HG03354 (cell line): ENCODE measurements at regions not wholly inside any gene's neighbourhood (a gene's known extent, or its start where the extent isn't known, plus 50 kb on each side); places are given as distances from the start of the nearest gene placed in this dataset.

Experiments used
- ATAC-seq: cut with Tn5 transposase; IDR thresholded peaks from one replicate; pipeline ENCODE4 v1.9.1; 2021; ENCODE audit warnings: mild to moderate bottlenecking; ENCODE audit not compliant: unreplicated experiment, poor library complexity, severe bottlenecking

DNA sequence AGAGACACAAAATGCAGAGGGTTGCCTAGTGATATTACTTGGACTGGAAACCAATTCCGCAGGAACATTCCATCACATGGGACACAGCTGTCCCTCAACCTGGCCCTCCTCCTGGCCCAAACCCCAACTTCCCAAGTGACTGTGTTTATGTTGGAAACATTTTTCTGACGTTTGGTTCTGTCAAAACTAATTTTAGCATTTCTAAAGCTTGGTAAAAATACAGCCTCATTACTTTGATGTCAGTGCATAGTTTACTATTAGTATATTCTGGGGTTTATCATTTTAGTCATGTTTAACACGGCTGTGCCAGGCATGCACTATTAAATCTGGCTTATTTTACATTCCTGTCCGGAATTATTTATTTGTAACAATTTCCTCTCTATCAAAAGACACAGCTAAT is 69.9 kb downstream of the GLI2 start:
- ATAC-seq = no peak

DNA sequence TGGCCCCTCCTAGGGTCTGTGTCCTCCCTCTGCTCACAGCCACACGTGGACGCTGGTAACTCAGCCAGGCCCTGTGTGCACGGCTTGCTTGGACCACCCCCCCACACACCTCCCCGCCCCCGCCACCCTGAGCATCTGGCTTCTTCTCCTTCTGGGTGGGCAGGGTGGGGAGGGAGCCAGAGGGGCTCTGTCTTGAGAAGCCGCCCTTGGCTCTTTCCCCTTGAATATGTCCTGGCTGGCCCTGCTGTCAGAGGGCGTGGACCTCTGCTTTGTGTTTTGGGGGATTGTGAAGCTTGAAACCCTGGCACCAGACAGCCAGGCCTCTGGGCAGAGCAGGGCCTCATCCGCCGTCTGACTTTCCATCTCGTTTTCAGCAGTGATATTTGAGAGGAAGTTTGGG is 72.1 kb downstream of the GLI2 start:
- ATAC-seq = no peak

DNA sequence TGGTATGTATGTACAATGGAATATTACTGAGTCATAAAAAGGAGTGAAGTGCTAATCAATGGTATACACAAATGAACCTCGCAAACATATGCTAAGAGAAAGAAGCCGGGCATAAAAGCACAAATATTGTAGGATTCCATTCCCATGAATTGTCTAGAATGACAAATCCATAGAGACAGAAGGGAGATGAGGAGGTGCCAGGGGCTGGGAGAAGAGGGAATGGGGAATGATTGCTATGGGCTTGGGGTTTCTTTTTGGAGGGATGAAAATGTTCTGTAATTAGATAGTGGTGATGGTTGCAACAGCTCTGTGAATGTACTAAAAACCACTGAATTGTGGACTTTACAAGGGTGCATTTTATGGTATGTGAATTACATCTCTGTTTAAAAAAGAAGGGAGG is 73.5 kb downstream of the GLI2 start:
- ATAC-seq = no peak

DNA sequence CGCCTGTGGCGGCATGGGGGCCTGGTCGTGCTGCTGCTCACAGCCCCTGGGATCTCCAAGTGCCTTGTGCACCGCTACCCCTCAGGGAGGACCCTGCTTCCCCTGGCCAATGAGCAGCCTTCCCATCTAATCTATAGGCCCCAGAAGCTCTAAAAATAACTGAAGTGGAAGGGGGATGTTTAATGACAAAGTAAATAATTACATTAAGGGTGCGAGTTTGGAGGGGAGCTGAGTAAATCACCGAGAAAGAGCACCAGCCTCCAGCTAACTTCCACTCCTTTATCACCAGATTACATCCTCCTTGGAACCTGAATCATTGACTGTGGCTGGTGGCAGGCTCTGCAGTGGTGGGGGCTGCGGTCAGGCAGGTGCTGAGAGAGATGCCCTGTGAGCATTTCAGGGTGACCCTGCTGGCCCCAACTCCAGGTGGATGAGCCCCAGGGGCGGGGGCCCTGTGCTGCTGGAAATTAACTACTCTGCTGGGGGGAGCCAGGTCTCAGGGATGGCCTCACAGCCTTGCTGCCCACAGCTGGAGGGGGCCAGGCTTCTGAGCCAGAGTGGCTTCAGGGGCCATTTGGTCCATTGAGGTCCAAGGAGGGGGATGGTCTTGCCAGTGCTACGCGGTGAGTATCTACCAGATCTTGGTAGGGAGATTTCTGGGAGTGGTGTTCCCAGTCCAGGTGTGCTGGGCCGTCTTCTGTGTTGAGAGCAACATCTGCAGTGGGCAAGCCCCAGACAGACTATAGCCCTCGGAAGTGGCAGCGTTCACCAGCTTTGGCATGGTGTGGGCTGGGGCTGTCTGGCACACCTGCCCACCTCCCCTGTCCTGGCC is 74.2 kb downstream of the GLI2 start:
- no peak for ATAC-seq

DNA sequence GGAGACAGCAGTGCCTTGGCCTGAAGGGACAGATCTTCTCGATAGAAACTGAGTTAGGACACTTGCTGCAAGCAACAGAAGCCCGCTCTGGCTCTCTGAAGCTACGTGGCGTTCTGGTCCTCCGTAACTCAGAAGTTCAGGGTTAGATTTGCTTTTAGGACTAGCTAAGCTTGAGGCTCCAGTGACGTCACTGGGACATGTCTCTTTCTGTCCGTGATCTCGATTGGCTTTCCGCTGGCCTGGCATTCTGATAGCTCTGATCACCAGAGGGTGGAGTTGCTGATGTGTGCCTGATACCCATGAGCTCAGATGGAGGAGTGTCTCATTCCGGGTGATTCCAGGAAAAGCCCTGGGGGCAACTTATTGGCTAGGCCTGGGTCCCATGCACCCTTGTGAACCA is 75.0 kb downstream of the GLI2 start:
- ATAC-seq = no peak

DNA sequence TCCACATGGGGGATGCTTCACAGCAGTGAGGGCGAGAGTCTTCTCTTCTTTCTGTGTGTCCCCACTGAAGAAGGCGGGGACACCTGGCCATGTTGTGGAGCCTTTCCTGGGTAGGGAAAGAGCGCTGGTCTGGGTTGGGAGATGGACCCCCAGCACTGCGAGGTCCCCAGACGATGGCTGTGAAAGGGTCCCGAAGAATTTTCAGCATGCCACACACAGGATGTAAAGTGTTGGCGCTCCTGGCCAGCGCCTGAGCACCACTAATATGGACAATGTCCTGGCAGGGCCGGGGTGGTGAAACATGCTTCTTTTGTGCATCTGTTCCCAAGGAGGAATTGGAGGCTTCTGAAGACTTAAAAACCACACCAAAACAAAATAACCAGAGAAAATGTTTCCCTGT is 77.2 kb downstream of the GLI2 start:
- ATAC-seq = no peak

DNA sequence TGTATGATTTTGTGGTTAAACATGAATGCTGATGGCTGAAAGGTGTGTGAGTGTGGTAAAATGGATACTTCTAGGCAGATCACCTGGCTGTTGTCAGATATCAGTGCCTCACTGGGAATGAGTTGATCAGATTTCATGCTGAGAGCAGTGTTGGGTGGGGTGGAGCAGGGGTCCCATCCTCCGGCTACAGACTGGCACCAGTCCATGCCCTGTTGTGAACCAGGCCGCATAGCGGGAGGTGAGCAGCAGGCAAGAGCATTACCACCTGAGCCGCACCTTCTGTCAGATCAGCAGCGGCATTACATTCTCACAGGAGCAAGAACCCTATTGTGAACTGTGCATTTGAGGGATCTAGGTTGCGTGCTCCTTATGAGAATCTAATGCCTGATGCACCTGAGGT is 78.7 kb downstream of the GLI2 start:
- ATAC-seq = no peak

DNA sequence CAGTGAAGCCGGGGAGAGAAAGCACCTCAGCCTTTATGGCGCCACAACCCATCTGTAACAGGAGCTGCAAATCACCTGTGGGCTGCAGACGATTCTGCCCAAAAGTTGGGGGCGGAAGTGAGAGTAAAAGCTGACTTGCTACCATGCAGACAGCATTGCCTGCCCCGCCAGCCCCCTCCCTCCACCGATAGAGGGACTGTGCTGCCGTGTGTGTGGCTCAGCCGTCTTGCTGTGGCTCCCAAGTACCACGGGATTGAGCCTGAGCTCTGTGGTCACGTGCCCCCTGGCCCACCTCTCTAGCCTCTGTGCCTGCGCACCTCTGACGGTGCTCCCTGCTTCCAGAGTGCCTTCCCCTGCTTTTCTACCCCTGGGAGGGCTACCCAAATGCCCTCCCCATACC is 79.6 kb downstream of the GLI2 start:
- ATAC-seq = no peak

DNA sequence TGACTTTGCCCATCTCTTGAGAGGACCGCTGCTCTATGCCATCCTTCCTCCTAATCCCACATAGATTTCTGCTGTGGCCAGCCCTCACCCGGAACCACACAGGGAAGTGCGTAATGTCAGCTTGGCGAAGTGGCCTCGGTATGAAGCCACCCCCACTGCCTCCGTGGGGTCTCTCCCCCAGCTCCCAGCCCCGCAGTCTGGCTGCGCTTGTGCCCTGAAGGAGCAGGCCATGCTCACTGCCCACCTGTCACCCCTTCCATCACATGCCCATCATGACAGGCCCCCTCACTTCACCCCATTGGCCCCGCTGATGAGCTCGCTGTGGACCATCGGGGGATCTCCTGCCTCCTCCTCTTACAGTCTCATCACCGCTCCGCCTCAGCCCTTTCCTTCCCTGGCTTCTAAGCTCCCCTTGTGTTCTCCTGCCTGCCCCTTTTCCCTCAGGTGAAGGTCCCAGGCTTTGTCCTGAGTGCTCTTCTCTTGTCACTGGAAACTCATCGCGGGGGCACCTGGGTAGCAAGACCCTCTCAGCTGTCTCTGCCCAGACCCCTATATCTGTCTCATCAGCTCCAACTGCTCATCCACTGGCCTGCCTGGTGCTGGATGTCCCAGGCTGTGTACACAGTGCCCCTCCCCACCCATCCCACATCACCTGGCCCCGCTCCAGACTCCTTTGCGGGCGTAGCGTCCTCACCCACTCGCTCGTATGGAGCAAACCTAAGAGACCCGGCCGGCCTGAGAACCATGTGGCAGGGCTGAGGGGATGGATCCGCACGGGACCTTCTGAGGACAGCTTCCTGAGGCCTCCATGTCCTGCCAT is 81.7 kb downstream of the GLI2 start:
- no peak for ATAC-seq

DNA sequence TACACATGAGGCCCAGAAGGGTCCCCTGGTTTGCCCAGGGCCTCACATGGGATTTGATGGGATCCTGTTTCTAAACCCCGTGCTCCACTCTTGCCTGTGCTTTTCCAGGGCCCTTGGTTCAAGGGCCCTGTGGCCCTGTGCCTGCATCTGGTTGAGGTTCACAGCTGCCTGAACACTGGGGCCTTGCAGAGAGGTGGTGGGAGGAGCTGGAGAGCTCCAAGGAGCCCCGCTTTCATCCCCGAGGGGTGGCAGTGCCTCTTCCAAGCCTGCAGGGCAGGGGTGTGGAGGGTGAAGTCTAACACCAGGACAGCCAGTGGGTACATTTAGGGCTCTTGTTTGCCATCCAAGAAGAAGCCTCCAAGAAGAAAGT is 82.3 kb downstream of the GLI2 start:
- no peak for ATAC-seq

DNA sequence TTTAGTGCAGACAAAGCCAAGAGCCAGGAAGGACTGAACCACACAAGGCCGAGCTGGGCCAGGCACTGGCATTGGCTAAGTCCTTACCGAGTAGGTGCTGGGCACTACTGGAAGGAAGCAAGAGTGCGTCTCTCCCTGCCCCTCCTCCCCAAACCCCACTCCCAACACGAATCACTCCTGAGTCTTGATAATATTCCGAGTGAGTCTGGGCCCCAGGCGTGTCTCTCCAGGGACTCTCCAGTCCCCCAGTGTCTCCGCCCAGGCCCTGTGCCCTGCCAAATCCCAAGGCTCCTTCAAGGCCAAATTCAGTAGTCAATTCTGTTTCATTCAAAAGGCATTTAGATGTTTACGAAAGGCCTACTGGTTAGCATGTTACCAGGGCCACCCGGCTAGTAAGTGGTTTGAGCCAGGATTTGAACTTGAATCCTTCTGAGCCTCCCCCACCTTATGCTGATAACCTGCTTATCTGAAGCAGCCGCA is 82.8 kb downstream of the GLI2 start:
- no peak for ATAC-seq

DNA sequence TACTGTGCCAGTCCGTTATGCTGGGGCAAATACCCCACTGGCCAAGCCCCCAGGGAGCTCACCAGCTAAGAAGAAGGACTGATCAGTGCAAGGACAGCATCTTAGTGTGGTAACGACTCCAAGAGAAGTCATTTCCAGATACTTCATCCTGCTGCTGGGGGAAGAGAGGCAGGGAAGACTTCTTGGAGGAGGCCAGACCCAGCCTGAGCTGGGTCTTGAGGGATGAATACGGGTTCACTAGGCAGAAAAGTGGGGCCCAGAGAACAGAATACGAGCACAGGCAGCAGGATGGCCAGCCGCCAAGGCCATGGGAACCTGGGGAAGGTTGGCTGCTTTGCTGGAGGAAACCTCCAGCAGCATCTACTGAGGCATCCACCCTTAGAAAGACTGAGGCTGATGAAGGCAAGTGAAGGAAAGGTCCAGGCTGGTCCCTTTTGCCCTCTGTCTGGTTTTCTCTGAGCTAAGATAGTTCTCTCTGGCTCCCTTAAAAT is 84.1 kb downstream of the GLI2 start:
- no peak for ATAC-seq

DNA sequence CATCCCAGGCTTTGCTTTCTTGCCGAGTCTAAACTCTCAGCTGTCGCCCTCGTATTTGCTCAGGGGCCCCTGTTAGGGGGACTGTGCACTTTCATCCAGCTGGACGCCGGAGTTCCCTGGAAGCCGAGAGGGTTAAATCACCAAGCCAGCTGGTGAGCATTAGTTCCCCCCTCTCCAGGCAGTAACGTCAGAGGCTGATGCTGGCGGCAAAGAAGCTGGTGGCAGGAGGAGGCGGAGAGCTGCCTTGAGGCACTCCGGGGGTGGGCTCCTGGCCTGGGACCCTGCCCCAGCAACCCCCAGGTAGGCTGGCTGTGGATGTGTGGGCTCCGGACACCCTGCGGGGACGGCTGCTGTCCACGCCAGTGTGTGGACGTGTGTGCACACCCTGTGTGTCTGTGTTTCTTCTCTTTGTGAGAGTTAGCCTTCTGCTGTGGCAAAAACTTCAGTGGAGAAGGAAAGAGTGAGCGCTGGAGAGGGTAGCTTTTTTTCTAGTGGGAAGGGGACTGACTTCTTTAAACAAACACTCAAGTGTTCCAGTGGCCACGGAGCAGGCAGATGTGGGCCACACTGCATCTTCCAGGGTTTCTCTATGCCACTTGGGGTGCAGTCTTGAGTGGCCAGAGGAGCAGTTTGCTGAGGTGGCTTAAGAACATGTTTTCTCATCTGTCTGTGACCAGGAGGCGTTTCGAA is 84.7 kb downstream of the GLI2 start:
- ATAC-seq = no peak

DNA sequence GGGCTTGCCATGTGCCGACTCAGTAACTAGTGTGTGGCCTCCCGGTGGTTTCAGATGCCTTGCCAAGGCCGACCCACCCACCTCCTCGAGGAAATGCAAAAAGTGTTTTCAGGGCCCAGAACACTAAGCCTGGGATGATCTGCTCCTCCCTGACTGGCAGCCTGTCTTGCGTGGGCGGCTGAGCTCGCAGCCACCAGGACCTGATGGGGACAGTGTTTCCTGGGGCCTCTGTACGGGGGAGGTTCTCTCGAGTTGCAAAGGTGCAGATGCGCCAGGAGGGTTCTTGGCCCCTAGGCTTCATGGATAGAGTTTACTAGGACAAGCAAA is 85.2 kb downstream of the GLI2 start:
- no peak for ATAC-seq

DNA sequence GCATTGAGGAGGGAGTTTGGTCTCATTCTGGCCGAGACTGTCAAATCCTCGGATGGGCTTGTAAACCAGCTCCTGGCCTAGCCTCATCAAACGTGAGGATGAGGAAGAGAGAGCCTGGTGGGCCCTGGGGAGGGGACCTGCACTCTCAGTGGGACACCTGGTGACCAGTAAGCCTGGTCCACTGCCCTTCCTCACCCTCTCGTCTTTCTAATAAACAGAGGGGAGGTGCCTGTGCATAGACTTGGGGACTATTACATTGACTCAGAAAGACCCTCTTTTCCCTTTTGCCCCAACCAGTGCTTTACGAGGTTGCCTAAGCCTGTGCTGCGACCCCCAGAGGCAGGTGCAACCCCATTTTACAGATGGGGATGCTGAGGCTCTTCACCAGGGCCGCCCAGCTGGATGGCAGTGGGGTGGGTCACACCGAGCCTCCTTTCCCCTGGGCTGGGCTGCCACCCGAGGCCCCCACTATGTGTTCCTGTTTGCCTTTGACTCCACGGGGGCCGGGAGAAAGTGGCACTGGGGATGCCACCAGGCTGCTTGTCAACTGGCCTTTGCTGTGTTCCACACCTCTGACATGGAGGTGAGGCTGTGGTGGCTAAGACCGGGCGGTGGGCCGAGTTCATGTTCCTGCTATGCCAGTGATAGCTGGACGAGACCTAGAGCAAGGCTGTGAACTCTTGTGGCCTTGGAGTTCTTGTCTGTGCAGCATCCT is 85.9 kb downstream of the GLI2 start:
- no peak for ATAC-seq

DNA sequence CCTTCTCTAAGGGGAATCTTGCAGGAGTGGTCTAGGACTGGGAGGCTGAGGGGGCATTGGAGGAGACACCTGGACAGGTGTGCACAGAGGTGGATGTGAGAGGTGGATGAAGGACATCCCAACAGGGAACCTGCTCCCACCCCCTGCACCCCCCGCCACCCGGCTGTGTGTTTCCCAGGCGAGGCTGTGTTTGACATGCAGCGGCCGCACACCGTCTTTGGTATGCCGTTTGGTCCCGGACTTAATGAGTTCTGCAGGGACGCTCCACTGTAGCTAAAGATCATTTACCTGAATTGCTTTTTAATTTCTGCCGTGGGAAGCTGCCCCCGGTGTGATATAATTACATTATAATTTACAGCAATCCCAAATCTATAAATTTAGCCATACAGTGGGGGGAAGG is 87.3 kb downstream of the GLI2 start:
- no peak for ATAC-seq

DNA sequence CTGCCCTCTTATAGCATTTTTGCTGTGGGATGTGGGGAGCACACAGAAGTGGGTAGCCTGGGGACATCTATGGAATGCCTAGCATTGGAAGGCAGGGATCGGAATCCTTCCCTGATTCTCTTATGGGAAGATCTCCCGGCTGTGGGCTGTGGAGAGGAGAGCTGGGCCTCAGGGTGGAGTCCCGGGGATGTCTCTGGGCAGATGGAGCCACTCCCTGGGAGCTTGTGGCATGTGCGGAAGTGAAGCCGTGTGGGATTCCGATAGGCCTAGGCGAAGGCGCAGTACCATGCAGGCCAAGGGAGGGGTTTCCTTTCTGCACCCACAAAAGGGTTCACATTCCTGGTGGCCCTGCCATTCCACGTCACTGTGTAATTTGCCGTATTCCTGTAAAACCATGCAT is 87.9 kb downstream of the GLI2 start:
- no peak for ATAC-seq

DNA sequence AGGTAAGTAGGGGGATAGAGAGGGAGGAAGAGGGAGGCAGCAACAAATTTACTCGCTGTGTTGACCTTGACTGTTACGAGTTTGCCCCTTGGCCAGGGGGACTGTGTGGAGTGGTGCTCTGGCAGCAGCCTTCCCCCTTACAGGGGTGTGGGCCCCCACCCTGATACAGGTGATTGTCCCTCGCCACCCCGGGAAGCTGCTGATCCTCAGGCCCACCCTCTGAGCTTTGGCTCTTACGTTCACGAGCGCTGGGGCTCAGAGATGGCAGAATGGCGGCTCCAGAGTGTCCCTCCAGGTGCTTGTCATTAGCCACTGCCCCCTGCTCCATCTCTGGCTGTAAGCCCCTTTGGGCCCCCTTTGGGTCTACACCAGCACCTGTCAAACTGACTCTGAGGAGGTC is 88.6 kb downstream of the GLI2 start:
- ATAC-seq = no peak

DNA sequence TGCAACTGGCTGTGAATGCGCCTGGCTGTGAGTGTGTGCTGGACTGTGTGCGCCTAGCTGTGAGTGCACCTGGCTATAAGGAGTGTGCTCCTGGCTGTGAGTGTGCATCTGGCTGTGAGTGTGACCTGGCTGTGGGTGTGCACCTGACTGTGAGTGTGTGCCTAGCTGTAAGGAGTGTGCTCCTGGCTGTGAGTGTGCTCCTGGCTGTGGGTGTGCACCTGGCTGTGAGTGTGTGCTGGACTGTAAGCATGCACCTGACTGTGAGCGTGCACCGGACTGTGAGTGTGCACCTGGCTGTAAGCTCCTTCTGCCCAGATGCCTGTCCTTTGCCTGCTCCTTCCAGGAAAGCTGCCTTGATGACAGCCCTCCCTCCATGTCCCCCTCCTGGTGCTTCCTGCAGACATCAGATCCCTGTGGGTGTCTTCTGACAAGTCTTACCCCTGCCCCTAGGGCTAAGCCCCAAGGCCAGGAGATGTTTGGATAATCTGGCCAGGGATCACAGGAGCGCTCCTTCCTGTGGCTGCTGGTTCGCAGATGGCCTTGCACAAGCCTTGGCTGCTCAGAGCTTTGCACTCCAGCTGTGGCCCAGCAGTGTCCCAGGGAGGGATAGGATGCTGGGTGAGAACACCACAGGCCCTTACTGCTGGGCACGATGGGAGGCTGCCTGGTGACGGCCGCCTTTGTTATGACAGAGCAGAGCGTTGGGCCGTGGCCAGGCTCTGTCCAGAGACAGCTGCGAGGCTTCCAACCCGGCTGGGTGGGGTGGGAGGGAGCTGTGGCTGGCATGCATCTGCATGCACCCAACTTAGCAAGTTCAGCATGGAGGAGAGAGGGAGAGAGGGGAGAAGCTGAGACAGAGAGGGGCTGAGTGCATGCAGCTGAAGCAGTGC is 89.9 kb downstream of the GLI2 start:
- ATAC-seq = no peak
